ENCODE measurements at regions not wholly inside any gene's neighbourhood (a gene's known extent, or its start where the extent isn't known, plus 50 kb on each side); places are given as distances from the start of the nearest gene placed in this dataset.

DNA sequence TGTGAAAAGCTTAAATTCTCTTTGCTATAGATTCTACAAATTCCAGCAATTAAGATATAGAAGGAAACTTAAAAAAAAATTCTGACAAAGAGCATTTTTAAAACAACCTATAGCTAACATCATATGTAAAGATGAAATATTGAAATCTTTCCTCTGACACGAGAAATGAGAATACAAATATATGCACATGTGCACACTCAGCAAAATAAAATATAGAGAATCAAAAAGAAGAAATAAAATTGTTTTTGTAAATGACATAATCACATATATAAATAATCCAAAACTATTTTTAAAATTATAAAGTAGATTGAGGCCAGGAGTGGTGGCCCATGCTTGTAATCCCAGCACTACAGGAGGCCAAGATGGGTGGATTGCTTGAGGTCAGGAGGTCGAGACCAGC, 265.1 kb downstream of the IRX2 start:
- TF ChIP-seq, protein P1, sequence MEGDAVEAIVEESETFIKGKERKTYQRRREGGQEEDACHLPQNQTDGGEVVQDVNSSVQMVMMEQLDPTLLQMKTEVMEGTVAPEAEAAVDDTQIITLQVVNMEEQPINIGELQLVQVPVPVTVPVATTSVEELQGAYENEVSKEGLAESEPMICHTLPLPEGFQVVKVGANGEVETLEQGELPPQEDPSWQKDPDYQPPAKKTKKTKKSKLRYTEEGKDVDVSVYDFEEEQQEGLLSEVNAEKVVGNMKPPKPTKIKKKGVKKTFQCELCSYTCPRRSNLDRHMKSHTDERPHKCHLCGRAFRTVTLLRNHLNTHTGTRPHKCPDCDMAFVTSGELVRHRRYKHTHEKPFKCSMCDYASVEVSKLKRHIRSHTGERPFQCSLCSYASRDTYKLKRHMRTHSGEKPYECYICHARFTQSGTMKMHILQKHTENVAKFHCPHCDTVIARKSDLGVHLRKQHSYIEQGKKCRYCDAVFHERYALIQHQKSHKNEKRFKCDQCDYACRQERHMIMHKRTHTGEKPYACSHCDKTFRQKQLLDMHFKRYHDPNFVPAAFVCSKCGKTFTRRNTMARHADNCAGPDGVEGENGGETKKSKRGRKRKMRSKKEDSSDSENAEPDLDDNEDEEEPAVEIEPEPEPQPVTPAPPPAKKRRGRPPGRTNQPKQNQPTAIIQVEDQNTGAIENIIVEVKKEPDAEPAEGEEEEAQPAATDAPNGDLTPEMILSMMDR (IDR thresholded peaks at IDR 0.05; ENCODE audit: extremely low read depth in 1 of 2, insufficient read depth in 1 of 2, low read depth in 1 of 2, low read length in 2 of 2), result no peak
- TF ChIP-seq EZH2 (IDR thresholded peaks at IDR 0.05; ENCODE audit: borderline replicate concordance, low read depth, low read length, severe bottlenecking) (no peak), POLR2AphosphoS5 (IDR thresholded peaks at IDR 0.05; ENCODE audit: insufficient read depth, low read depth, low read length) (no peak), POLR2A (IDR thresholded peaks at IDR 0.05; ENCODE audit: low read depth, low read length) (no peak), GATA2 (IDR thresholded peaks at IDR 0.05; ENCODE audit: insufficient read depth, insufficient read length, low read depth, low read length) (no peak), MYC (IDR thresholded peaks at IDR 0.05; ENCODE audit: low read depth, low read length) (no peak)

Data from endothelial cell of umbilical vein (primary cell).